ENCODE measurements at regions not wholly inside any gene's neighbourhood (a gene's known extent, or its start where the extent isn't known, plus 50 kb on each side); places are given as distances from the start of the nearest gene placed in this dataset.
"Not testable (repeated sequence)": the region's sequence is repeated elsewhere in the genome, so short reads cannot be mapped to it uniquely, and the experiment has no call there.

DNA sequence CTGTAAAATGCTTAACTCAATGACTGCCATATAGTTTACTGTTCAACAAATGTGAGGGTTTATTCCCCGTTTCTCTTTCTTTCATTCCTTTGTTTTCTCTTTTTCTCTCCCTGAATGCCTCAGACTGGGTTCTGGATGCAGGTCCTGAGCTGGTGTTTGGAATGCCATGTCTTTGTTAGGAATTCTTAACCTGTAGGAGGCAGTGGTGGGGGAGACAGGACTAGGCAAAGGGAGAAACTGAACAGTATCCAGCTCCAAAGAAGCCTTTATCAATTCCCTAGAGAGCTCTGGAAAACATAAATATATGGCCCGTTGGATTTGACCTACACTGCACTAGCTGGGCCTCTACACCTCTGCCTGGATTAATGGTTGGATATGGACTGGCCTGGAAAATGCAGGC lies 621.2 kb upstream of the SLC35B3 start:
- TF ChIP-seq, protein P1, sequence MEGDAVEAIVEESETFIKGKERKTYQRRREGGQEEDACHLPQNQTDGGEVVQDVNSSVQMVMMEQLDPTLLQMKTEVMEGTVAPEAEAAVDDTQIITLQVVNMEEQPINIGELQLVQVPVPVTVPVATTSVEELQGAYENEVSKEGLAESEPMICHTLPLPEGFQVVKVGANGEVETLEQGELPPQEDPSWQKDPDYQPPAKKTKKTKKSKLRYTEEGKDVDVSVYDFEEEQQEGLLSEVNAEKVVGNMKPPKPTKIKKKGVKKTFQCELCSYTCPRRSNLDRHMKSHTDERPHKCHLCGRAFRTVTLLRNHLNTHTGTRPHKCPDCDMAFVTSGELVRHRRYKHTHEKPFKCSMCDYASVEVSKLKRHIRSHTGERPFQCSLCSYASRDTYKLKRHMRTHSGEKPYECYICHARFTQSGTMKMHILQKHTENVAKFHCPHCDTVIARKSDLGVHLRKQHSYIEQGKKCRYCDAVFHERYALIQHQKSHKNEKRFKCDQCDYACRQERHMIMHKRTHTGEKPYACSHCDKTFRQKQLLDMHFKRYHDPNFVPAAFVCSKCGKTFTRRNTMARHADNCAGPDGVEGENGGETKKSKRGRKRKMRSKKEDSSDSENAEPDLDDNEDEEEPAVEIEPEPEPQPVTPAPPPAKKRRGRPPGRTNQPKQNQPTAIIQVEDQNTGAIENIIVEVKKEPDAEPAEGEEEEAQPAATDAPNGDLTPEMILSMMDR (conservative IDR thresholded peaks at IDR 0.05), result no peak
- H3K27ac ChIP-seq, result no peak overlapping the region

DNA sequence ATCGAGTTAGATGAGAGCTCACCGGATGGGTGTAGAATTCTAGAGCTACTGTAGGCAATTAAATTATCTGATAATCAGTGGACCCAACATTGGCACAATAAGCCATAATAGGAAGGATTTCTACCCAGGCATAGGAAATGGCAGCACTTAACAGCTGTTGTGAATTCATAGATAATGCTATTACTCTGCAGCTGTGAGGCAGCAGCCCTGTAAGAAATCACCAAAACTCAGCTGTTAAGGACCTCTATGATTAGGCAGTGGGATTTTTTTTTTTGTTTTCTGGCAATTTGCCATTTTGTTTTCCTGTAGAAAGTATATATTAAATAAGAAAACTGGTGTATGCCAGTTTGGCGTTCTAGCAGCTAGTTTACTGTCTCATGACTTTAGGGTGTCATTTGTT lies 609.1 kb upstream of the SLC35B3 start:
- no peak overlapping the region for H3K27ac ChIP-seq
- TF ChIP-seq, protein P1 (conservative IDR thresholded peaks at IDR 0.05), result no peak

DNA sequence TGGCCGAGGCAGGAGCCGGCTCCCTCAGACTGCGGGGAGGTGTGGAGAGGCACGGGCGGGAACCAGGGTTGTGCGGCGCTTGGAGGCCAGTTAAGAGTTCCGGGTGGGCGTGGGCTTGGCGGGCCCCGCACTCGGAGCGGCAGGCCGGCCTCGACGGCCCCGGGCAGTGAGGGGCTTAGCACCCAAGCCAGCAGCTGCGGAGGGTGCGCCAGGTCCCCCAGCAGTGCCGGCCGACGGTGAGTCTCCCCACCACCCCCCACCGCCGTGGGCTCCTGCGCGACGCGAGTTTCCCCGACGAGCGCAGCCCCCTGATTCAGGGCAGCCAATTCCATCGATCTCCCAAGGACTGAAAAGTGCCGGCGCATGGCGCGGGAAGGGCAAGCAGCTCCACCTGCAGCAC lies 605.4 kb upstream of the SLC35B3 start:
- TF ChIP-seq, protein P1 (conservative IDR thresholded peaks at IDR 0.05), result no peak
- no peak overlapping the region for H3K27ac ChIP-seq

DNA sequence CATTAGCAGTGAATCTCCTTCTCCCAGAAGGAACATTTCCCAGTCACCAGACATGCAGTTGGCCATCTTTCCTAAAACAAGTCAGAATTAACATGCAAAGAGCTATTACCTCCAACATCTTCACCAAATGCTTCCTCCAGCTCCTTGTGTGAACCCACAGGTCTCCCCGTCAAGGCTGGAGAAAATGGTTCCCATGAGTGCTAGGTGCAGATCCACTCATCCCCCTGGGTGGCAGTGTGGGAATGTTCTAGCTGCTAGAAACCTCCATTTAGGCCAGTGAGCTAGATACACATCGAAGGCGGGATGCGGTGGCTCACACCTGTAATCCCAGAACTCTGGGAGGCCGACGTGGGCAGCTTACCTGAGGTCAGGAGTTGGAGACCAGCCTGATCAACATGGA lies 603.9 kb upstream of the SLC35B3 start:
- TF ChIP-seq, protein P1 (conservative IDR thresholded peaks at IDR 0.05), result no peak
- H3K27ac ChIP-seq, result no peak overlapping the region

DNA sequence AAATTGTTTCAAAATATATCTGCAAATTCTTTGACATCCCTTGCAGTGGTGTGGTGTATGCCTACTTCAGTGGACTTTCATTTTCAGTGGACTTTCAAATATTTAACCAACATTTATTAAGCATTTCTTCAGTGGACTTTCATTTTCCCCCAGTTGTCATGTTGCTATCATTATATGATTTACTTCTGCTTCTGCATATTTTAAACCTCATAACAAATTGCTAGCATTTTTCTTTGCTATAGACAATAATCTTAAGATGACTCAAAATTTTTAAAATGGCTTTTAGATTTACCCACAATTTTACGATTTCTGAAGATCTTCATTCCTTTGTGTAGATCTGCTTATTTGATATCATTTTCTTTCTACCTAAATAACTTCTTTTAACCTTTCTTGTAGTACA lies 592.7 kb upstream of the SLC35B3 start:
- no peak overlapping the region for H3K27ac ChIP-seq
- TF ChIP-seq, protein P1 (conservative IDR thresholded peaks at IDR 0.05), result no peak

DNA sequence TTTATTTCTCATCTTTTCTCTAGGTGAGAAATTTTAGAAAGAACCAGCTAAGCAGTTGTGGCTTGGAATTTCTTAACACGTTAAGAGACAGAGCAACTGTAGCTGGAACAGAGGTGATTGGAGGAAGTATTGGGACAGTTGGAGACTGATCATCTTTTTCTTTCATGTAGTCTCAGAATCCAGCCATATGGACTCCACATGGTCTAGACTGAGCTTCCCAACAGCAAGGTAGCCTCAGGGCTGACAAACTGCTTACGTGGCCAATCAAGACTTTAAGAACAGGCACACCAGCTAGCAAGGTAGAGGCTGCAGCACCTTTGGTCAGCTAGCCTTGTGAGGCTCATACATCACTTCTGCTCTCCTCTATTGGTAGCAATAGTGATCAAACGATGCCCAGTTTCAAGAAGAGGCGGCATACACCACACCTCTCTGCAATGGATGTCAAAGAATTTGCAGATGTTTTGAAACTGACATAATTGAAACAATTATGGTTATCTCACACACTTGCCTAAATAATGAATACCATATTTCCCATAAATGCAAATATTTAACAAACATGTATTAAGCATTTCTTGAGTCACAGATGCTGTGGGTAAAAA lies 590.5 kb upstream of the SLC35B3 start:
- H3K27ac ChIP-seq, result no peak overlapping the region
- TF ChIP-seq, protein P1 (conservative IDR thresholded peaks at IDR 0.05), result no peak

DNA sequence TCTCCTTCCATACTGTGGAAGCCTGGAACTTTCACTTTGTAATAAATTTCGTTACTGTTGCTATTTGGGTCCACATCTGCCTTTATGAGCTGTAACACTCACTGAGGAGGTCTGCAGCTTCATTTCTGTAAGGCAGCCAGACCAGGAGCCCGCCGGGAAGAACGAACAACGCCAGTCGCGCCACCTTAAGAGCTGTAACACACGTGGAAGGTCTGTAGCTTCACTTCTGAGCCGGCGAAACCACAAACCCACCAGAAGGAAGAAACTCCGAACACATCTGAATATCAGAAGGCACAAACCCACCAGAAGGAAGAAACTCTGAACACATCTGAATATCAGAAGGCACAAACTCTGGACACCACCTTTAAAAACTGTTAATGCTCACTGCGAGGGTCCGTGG lies 589.9 kb upstream of the SLC35B3 start:
- TF ChIP-seq, protein P1 (conservative IDR thresholded peaks at IDR 0.05), result no peak
- no peak overlapping the region for H3K27ac ChIP-seq

DNA sequence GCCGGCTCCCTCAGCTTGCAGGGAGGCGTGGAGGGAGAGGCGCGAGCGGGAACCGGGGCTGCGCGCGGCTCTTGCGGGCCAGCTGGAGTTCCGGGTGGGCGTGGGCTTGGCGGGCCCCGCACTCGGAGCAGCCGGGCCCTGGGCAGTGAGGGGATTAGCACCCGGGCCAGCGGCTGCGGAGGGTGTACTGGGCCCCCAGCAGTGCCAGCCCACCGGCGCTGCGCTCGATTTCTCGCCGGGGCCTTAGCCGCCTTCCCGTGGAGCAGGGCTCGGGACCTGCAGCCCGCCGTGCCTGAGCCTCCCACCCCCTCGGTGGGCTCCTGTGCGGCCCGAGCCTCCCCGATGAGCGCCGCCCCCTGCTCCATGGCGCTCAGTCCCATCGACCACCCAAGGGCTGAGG lies 588.9 kb upstream of the SLC35B3 start:
- H3K27ac ChIP-seq, result not testable (repeated sequence)

All from VCaP (cell line).